BJ (cell line): ENCODE measurements at regions not wholly inside any gene's neighbourhood (a gene's known extent, or its start where the extent isn't known, plus 50 kb on each side); places are given as distances from the start of the nearest gene placed in this dataset.

ENCODE experiments used
- CTCF ChIA-PET: fragments of 350-600 bp; formaldehyde crosslinking; extraction: SDS; loops from one replicate; lab custom pipeline; 2021; ENCODE audit warnings: antibody characterized with exemption, inconsistent platforms; lab: Yijun Ruan, JAX
- POLR2A ChIA-PET: fragments of 300-600 bp; sonication (Branson Sonifier 250); formaldehyde crosslinking; extraction: SDS; loops from one replicate; lab custom pipeline; 2021; ENCODE audit warnings: antibody characterized with exemption; lab: Charles Lee
- DNase-seq: peaks from one replicate; pipeline ENCODE4 v3.0.0-alpha.2; 2011; ENCODE audit warnings: low read depth
- H3K27me3 ChIP-seq: 2 replicates; pipeline ENCODE4 v1.6.0; 2011; ENCODE audit warnings: low read length; ENCODE audit not compliant: control insufficient read depth, insufficient read depth
- H3K36me3 ChIP-seq: 2 replicates; pipeline ENCODE4 v1.5.1; 2011; ENCODE audit warnings: low read length; ENCODE audit not compliant: control insufficient read depth, insufficient read depth
- H3K4me3 ChIP-seq: 2 replicates; pipeline ENCODE4 v1.5.1; 2011; ENCODE audit warnings: low read depth, mild to moderate bottlenecking, control low read depth, low read length
- CTCF ChIP-seq: IDR thresholded peaks from 2 replicates; pipeline ENCODE4 v1.5.1; 2011; ENCODE audit warnings: low read depth, mild to moderate bottlenecking, control low read depth, inconsistent platforms, low read length, moderate library complexity; ENCODE audit not compliant: insufficient read depth

- H3K36me3 ChIP-seq: no peaks in the 10 kb centered on the region
- DNase-seq: no peak
- no peak overlapping the region for H3K4me3 ChIP-seq
- ChIA-PET POLR2A (no interaction called here), CTCF (no interaction called here)
- no peak for TF ChIP-seq CTCF
- no peaks in the 10 kb centered on the region for H3K27me3 ChIP-seq
Measured at GRCh38 chr9:89699646-89700045, 94.8 kb downstream of the GADD45G start.

GRCh38 chr9:89701221-89701798 lies 96.5 kb downstream of the GADD45G start:
- Histone ChIP-seq H3K36me3 (no peaks in the 10 kb centered on the region), H3K4me3 (no peak overlapping the region), H3K27me3 (no peaks in the 10 kb centered on the region)
- ChIA-PET POLR2A (no interaction called here), CTCF (no interaction called here)
- DNase-seq: no peak
- no peak for TF ChIP-seq CTCF

GRCh38 chr9:89702401-89702800 lies 97.6 kb downstream of the GADD45G start:
- DNase-seq: no peak
- CTCF ChIA-PET: no interaction called here
- H3K27me3 ChIP-seq: no peaks in the 10 kb centered on the region
- TF ChIP-seq CTCF: no peak
- no peaks in the 10 kb centered on the region for H3K36me3 ChIP-seq
- POLR2A ChIA-PET: no interaction called here
- no peak overlapping the region for H3K4me3 ChIP-seq

GRCh38 chr9:89705651-89706050 lies 100.8 kb downstream of the GADD45G start:
- ChIA-PET CTCF (no interaction called here), POLR2A (no interaction called here)
- H3K36me3 ChIP-seq: no peaks in the 10 kb centered on the region
- H3K4me3 ChIP-seq: no peak overlapping the region
- H3K27me3 ChIP-seq: no peaks in the 10 kb centered on the region
- no peak for DNase-seq
- TF ChIP-seq CTCF: no peak

- Histone ChIP-seq H3K4me3 (no peak overlapping the region), H3K27me3 (no peaks in the 10 kb centered on the region), H3K36me3 (no peaks in the 10 kb centered on the region)
- ChIA-PET CTCF (no interaction called here), POLR2A (no interaction called here)
- no peak for DNase-seq
- no peak for TF ChIP-seq CTCF
Measured at GRCh38 chr9:89706086-89706485, 101.3 kb downstream of the GADD45G start.
